HepG2 (cell line): ENCODE measurements at regions not wholly inside any gene's neighbourhood (a gene's known extent, or its start where the extent isn't known, plus 50 kb on each side); places are given as distances from the start of the nearest gene placed in this dataset.

Experiments
- ATAC-seq: fragments of 200-7000 bp; cut with Tn5 transposase; 3 replicates; pipeline ENCODE4 v1.9.1; 2020; ENCODE audit warnings: mild to moderate bottlenecking, moderate library complexity
- BruUV-seq: library from RNA; stranded (reverse); fragments of 400-500 nt; replicated peaks from 2 replicates; lab custom pipeline; 2021; lab: Mats Ljungman, UMichigan
- CTCF ChIA-PET: fragments of 300-600 bp; formaldehyde crosslinking; extraction: SDS; loops from one replicate; lab custom pipeline; 2021; ENCODE audit warnings: low total read pairs, inconsistent platforms, low intra/inter-chr PET ratio; lab: Yijun Ruan, JAX
- POLR2A ChIA-PET: fragments of 350-600 bp; sonication (Branson Sonifier 250); formaldehyde crosslinking; loops from one replicate; lab custom pipeline; 2020; ENCODE audit warnings: antibody characterized with exemption, inconsistent platforms; lab: Yijun Ruan, JAX
- DNase-seq: peaks from one replicate; pipeline ENCODE4 v3.0.0-alpha.2; 2015; ENCODE audit warnings: low spot score
- FAIRE-seq: peaks from 3 replicates; lab custom pipeline; 2011; peaks lifted over from hg19 to GRCh38; lab: Jason Lieb, UNC
- H2AFZ ChIP-seq: one replicate; pipeline ENCODE4 v1.6.1; 2011; ENCODE audit warnings: low read length, inconsistent platforms
- H3K27ac ChIP-seq: fragments of 300-600 bp; 3 replicates; pipeline ENCODE4 v1.8.0; 2011; ENCODE audit warnings: mixed run types, mild to moderate bottlenecking, mixed read lengths, low read length, inconsistent platforms; ENCODE audit not compliant: insufficient read depth; ENCODE audit errors: extremely low read length
- H3K27me3 ChIP-seq, 2 experiments: fragments of 200-600 bp in 1 of 2; 2 replicates in 1 of 2; 3 replicates in 1 of 2; pipeline versions ENCODE4 v1.6.0 to v1.8.0; 2011; ENCODE audit warnings: low read length in 2 of 2, mild to moderate bottlenecking in 2 of 2, moderate library complexity in 2 of 2, inconsistent platforms in 1 of 2; ENCODE audit not compliant: insufficient read depth in 2 of 2, control insufficient read depth in 1 of 2
- H3K36me3 ChIP-seq, 2 experiments: fragments of 200-600 bp in 1 of 2; replicated peaks in 1 of 2; 2 replicates in 1 of 2; 3 replicates in 1 of 2; pipeline versions ENCODE4 v1.5.1 to v1.8.0; 2011; ENCODE audit warnings: low read length in 2 of 2, inconsistent platforms in 1 of 2; ENCODE audit not compliant: insufficient read depth in 2 of 2, control insufficient read depth in 1 of 2
- H3K4me1 ChIP-seq: 2 replicates; pipeline ENCODE4 v1.5.1; 2012; ENCODE audit warnings: low read length, inconsistent platforms; ENCODE audit not compliant: insufficient read depth
- H3K4me2 ChIP-seq: 2 replicates; pipeline ENCODE4 v1.6.0; 2011; ENCODE audit warnings: low read depth, low read length, inconsistent platforms
- H3K4me3 ChIP-seq, 3 experiments: fragments of 200-600 bp in 1 of 3; sonication (generic), shearing (Covaris generic) in 1 of 3; replicated peaks in 1 of 3; 2 replicates each; pipeline ENCODE4 v1.5.1; 2011 to 2016; ENCODE audit warnings: low read length in 3 of 3, inconsistent platforms in 2 of 3, low read depth in 2 of 3, mild to moderate bottlenecking in 2 of 3, control low read depth in 1 of 3, mixed read lengths in 1 of 3; ENCODE audit not compliant: insufficient read depth in 1 of 3
- H3K79me2 ChIP-seq: one replicate; pipeline ENCODE4 v1.6.1; 2011; ENCODE audit warnings: low read length, inconsistent platforms; ENCODE audit not compliant: insufficient read depth
- H3K9ac ChIP-seq: 2 replicates; pipeline ENCODE4 v1.6.0; 2011; ENCODE audit warnings: mild to moderate bottlenecking, low read depth, low read length, inconsistent platforms; ENCODE audit not compliant: insufficient read depth
- H3K9me3 ChIP-seq: 2 replicates; pipeline ENCODE4 v1.5.1; 2012; ENCODE audit warnings: mild to moderate bottlenecking, low read length
- H4K20me1 ChIP-seq: 2 replicates; pipeline ENCODE4 v1.6.0; 2011; ENCODE audit warnings: inconsistent platforms, mild to moderate bottlenecking, low read length, moderate library complexity; ENCODE audit not compliant: insufficient read depth
- HNRNPH1 ChIP-seq: fragments of 200-400 bp; formaldehyde crosslinking; optimal IDR thresholded peaks from 2 replicates; pipeline ENCODE3; 2017; ENCODE audit warnings: mild to moderate bottlenecking, low read depth, low read length
- ISX ChIP-seq: sonication (generic); formaldehyde crosslinking; conservative IDR thresholded peaks from 2 replicates; pipeline ENCODE4 v1.5.0; 2020; ENCODE audit warnings: missing genetic modification reagents
- LCORL ChIP-seq, 2 experiments: fragments of 450-650 bp in 1 of 2; sonication (generic) in 1 of 2; formaldehyde crosslinking in 1 of 2; IDR thresholded peaks; 2 replicates each; pipeline versions ENCODE4 v1.5.0 to v1.6.1; 2017 to 2020; ENCODE audit warnings: antibody characterized with exemption in 1 of 2, missing genetic modification reagents in 1 of 2
- MAF1 ChIP-seq: sonication (generic); formaldehyde crosslinking; IDR thresholded peaks from 2 replicates; pipeline ENCODE4 v1.5.0; 2020; ENCODE audit warnings: missing genetic modification reagents, borderline replicate concordance
- MBD4 ChIP-seq: IDR thresholded peaks from 2 replicates; pipeline ENCODE4 v1.6.1; 2012; ENCODE audit warnings: low read length, inconsistent platforms, borderline replicate concordance
- MED13 ChIP-seq: sonication (generic); formaldehyde crosslinking; IDR thresholded peaks from 2 replicates; pipeline ENCODE4 v1.5.0; 2020; ENCODE audit warnings: missing genetic modification reagents
- STAG1 ChIP-seq: sonication (generic); formaldehyde crosslinking; IDR thresholded peaks from 2 replicates; pipeline ENCODE4 v1.4.0; 2020; ENCODE audit warnings: missing genetic modification reagents
- TARDBP ChIP-seq: sonication (generic); formaldehyde crosslinking; IDR thresholded peaks from 2 replicates; pipeline ENCODE4 v1.8.0; 2022; ENCODE audit warnings: mild to moderate bottlenecking, missing genetic modification reagents
- ZNF34 ChIP-seq: sonication (generic); formaldehyde crosslinking; IDR thresholded peaks from 2 replicates; pipeline ENCODE4 v1.4.0; 2020; ENCODE audit warnings: mild to moderate bottlenecking, missing genetic modification reagents, borderline replicate concordance
- ZNF543 ChIP-seq: sonication (generic); formaldehyde crosslinking; IDR thresholded peaks from 2 replicates; pipeline ENCODE4 v1.4.0; 2020; ENCODE audit warnings: mild to moderate bottlenecking, missing genetic modification reagents
- ZNF547 ChIP-seq: sonication (generic); formaldehyde crosslinking; IDR thresholded peaks from 2 replicates; pipeline ENCODE4 v1.5.1; 2020; ENCODE audit warnings: mild to moderate bottlenecking, missing genetic modification reagents
- ZNF598 ChIP-seq: sonication (generic); formaldehyde crosslinking; IDR thresholded peaks from 2 replicates; pipeline ENCODE4 v1.5.1; 2020; ENCODE audit warnings: mild to moderate bottlenecking, missing genetic modification reagents, borderline replicate concordance
- ZNF839 ChIP-seq: sonication (generic); formaldehyde crosslinking; IDR thresholded peaks from 2 replicates; pipeline ENCODE4 v1.4.0; 2020; ENCODE audit warnings: missing genetic modification reagents, mild to moderate bottlenecking, borderline replicate concordance
- WGBS: methylation state at CpG from one replicate; pipeline ENCODE4 v1.1.6; 2017; ENCODE audit warnings: low lambda C conversion rate; 5-methylcytosine and 5-hydroxymethylcytosine counted together
- in situ Hi-C: cut with HindIII; loops from 2 replicates; pipeline ENCODE4 v1.10.0; 2017; ENCODE audit warnings: low pct_unique_long_range_greater_than_20kb; ENCODE audit not compliant: extremely low pct_ligation_motif_present
- intact Hi-C: fragments of 100-400 bp; cut with micrococcal nuclease; formaldehyde crosslinking; loops from one replicate; pipeline ENCODE4 v1.10.0; 2022; ENCODE audit not compliant: unreplicated experiment
- TF ChIP-seq, protein P1 (sequence below): IDR thresholded peaks from 2 replicates; pipeline ENCODE4 v1.6.1; 2016; ENCODE audit warnings: mild to moderate bottlenecking, missing biosample characterization, missing genetic modification reagents
- TF ChIP-seq, protein P2 (sequence below): sonication (generic); formaldehyde crosslinking; IDR thresholded peaks from 2 replicates; pipeline ENCODE4 v1.4.0; 2020; ENCODE audit warnings: mild to moderate bottlenecking, missing genetic modification reagents
- TF ChIP-seq, protein P3 (sequence below): sonication (generic); formaldehyde crosslinking; IDR thresholded peaks from 2 replicates; pipeline ENCODE4 v1.9.0; 2021; ENCODE audit warnings: missing genetic modification reagents, mild to moderate bottlenecking, borderline replicate concordance
- TF ChIP-seq, protein P4 (sequence below): sonication (generic); formaldehyde crosslinking; IDR thresholded peaks from 2 replicates; pipeline ENCODE4 v1.8.1; 2023; ENCODE audit warnings: mild to moderate bottlenecking, inconsistent platforms, moderate library complexity, missing genetic modification reagents, borderline replicate concordance
- TF ChIP-seq, protein P5 (sequence below): sonication (generic); formaldehyde crosslinking; IDR thresholded peaks from 2 replicates; pipeline ENCODE4 v1.5.1; 2020; ENCODE audit warnings: missing genetic modification reagents, mild to moderate bottlenecking, borderline replicate concordance

DNA sequence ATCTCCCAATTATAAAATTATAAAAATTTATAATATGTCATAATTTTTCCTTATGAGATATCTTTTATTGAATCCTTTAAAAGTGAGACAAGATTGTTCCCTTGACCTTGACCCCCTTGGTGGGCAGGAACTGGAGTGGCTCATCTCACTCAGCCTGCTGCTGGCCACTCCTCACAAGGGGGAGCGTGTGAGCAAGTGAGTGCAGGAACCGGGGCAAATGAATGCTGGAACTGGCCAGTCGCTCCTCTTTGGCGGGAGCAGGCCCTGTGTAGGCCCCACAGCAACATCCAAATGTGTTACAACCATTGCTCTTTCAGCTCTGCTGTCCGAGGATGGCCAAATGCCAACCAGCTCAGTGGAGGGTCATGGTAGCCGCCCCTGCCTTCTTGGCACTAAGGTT lies 178.8 kb downstream of the ETNK1 start:
- POLR2A ChIA-PET = no interaction called here
- 15% methylated on average over 5 of the region's 6 CpGs for WGBS
- Histone ChIP-seq H3K9ac (no peak overlapping the region), H3K36me3 (no peaks in the 10 kb centered on the region), H3K9me3 (no peaks in the 10 kb centered on the region), H4K20me1 (no peaks in the 10 kb centered on the region), H3K27ac (no peak overlapping the region), H3K27me3 (no peaks in the 10 kb centered on the region; a peak in 1 of 5 replicates), H3K79me2 (no peaks in the 10 kb centered on the region), H3K4me2 (no peak overlapping the region), H3K4me1 (no peaks in the 10 kb centered on the region), H3K4me3 (no peak overlapping the region), H2AFZ (no peak overlapping the region)
- no peak for ATAC-seq
- no TSS peak for BruUV-seq
- DNase-seq = no peak
- intact Hi-C loops (no loop called here), in situ Hi-C loops (no loop called here)
- FAIRE-seq = no peak
- CTCF ChIA-PET = no interaction called here
- TF ChIP-seq TARDBP (no peak), MAF1 (CRISPR knock-in tag) (no peak), ISX (CRISPR knock-in tag) (no peak), LCORL (IDR thresholded peaks at IDR 0.05) (no peak), LCORL (CRISPR knock-in tag; IDR thresholded peaks at IDR 0.05) (no peak), ZNF547 (CRISPR knock-in tag) (no peak), HNRNPH1 (no peak), MBD4 (no peak), ZNF543 (CRISPR knock-in tag) (no peak), ZNF598 (no peak), STAG1 (CRISPR knock-in tag) (no peak), ZNF839 (CRISPR knock-in tag) (no peak), ZNF34 (CRISPR knock-in tag) (no peak), MED13 (CRISPR knock-in tag) (no peak)
- TF ChIP-seq, protein P1, sequence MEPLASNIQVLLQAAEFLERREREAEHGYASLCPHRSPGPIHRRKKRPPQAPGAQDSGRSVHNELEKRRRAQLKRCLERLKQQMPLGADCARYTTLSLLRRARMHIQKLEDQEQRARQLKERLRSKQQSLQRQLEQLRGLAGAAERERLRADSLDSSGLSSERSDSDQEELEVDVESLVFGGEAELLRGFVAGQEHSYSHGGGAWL = no peak
- TF ChIP-seq, protein P2, sequence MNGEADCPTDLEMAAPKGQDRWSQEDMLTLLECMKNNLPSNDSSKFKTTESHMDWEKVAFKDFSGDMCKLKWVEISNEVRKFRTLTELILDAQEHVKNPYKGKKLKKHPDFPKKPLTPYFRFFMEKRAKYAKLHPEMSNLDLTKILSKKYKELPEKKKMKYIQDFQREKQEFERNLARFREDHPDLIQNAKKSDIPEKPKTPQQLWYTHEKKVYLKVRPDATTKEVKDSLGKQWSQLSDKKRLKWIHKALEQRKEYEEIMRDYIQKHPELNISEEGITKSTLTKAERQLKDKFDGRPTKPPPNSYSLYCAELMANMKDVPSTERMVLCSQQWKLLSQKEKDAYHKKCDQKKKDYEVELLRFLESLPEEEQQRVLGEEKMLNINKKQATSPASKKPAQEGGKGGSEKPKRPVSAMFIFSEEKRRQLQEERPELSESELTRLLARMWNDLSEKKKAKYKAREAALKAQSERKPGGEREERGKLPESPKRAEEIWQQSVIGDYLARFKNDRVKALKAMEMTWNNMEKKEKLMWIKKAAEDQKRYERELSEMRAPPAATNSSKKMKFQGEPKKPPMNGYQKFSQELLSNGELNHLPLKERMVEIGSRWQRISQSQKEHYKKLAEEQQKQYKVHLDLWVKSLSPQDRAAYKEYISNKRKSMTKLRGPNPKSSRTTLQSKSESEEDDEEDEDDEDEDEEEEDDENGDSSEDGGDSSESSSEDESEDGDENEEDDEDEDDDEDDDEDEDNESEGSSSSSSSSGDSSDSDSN = no peak
- TF ChIP-seq, protein P3, sequence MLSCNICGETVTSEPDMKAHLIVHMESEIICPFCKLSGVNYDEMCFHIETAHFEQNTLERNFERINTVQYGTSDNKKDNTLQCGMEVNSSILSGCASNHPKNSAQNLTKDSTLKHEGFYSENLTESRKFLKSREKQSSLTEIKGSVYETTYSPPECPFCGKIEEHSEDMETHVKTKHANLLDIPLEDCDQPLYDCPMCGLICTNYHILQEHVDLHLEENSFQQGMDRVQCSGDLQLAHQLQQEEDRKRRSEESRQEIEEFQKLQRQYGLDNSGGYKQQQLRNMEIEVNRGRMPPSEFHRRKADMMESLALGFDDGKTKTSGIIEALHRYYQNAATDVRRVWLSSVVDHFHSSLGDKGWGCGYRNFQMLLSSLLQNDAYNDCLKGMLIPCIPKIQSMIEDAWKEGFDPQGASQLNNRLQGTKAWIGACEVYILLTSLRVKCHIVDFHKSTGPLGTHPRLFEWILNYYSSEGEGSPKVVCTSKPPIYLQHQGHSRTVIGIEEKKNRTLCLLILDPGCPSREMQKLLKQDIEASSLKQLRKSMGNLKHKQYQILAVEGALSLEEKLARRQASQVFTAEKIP (CRISPR knock-in tag) = no peak
- TF ChIP-seq, protein P4, sequence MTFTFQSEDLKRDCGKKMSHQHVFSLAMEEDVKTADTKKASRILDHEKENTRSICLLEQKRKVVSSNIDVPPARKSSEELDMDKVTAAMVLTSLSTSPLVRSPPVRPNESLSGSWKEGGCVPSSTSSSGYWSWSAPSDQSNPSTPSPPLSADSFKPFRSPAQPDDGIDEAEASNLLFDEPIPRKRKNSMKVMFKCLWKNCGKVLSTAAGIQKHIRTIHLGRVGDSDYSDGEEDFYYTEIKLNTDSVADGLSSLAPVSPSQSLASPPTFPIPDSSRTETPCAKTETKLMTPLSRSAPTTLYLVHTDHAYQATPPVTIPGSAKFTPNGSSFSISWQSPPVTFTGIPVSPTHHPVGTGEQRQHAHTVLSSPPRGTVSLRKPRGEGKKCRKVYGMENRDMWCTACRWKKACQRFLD (CRISPR knock-in tag) = no peak
- TF ChIP-seq, protein P5, sequence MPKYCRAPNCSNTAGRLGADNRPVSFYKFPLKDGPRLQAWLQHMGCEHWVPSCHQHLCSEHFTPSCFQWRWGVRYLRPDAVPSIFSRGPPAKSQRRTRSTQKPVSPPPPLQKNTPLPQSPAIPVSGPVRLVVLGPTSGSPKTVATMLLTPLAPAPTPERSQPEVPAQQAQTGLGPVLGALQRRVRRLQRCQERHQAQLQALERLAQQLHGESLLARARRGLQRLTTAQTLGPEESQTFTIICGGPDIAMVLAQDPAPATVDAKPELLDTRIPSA (CRISPR knock-in tag) = no peak
